CD4-positive, alpha-beta T cell treated with Interleukin-12 subunit alpha and Interleukin-12 subunit beta, for 1 hour (primary cell): ENCODE measurements at regions not wholly inside any gene's neighbourhood (a gene's known extent, or its start where the extent isn't known, plus 50 kb on each side); places are given as distances from the start of the nearest gene placed in this dataset.
"Not testable (repeated sequence)": the region's sequence is repeated elsewhere in the genome, so short reads cannot be mapped to it uniquely, and the experiment has no call there.

Experiments
- DNase-seq: peaks from one replicate; pipeline ENCODE4 v3.0.0-alpha.2; 2020

- DNase-seq = not testable (repeated sequence)
Measured at GRCh38 chr1:234811824-234812223, 201.8 kb upstream of the IRF2BP2 start.

- not testable (repeated sequence) for DNase-seq
Measured at GRCh38 chr1:234810726-234811125, 200.7 kb upstream of the IRF2BP2 start.

GRCh38 chr1:234809854-234810245 is 199.9 kb upstream of the IRF2BP2 start:
- DNase-seq = not testable (repeated sequence)

GRCh38 chr1:234808943-234809853 is 199.2 kb upstream of the IRF2BP2 start:
- not testable (repeated sequence) for DNase-seq

GRCh38 chr1:234808459-234808858 is 198.5 kb upstream of the IRF2BP2 start:
- not testable (repeated sequence) for DNase-seq

GRCh38 chr1:234807705-234808104 is 197.7 kb upstream of the IRF2BP2 start:
- DNase-seq = not testable (repeated sequence)

GRCh38 chr1:234802586-234802985 is 192.6 kb upstream of the IRF2BP2 start:
- not testable (repeated sequence) for DNase-seq

GRCh38 chr1:234801636-234802035 is 191.7 kb upstream of the IRF2BP2 start:
- DNase-seq = not testable (repeated sequence)

- DNase-seq = not testable (repeated sequence)
Measured at GRCh38 chr1:234801147-234801546, 191.2 kb upstream of the IRF2BP2 start.

- not testable (repeated sequence) for DNase-seq
Measured at GRCh38 chr1:234800563-234800962, 190.6 kb upstream of the IRF2BP2 start.

- not testable (repeated sequence) for DNase-seq
Measured at GRCh38 chr1:234799021-234799689, 189.2 kb upstream of the IRF2BP2 start.

- DNase-seq = not testable (repeated sequence)
Measured at GRCh38 chr1:234797216-234797615, 187.2 kb upstream of the IRF2BP2 start.

GRCh38 chr1:234796438-234796792 is 186.4 kb upstream of the IRF2BP2 start:
- not testable (repeated sequence) for DNase-seq

GRCh38 chr1:234795711-234796437 is 185.9 kb upstream of the IRF2BP2 start:
- DNase-seq = not testable (repeated sequence)

- DNase-seq = not testable (repeated sequence)
Measured at GRCh38 chr1:234795007-234795406, 185.0 kb upstream of the IRF2BP2 start.

- not testable (repeated sequence) for DNase-seq
Measured at GRCh38 chr1:234794452-234794851, 184.5 kb upstream of the IRF2BP2 start.

- not testable (repeated sequence) for DNase-seq
Measured at GRCh38 chr1:234793924-234794323, 183.9 kb upstream of the IRF2BP2 start.

GRCh38 chr1:234792221-234792864 is 182.4 kb upstream of the IRF2BP2 start:
- not testable (repeated sequence) for DNase-seq

GRCh38 chr1:234791615-234792014 is 181.6 kb upstream of the IRF2BP2 start:
- DNase-seq = not testable (repeated sequence)

- DNase-seq = not testable (repeated sequence)
Measured at GRCh38 chr1:234790333-234790732, 180.4 kb upstream of the IRF2BP2 start.

GRCh38 chr1:234787011-234787584 is 177.1 kb upstream of the IRF2BP2 start:
- DNase-seq = not testable (repeated sequence)

- DNase-seq = not testable (repeated sequence)
Measured at GRCh38 chr1:234785922-234786321, 175.9 kb upstream of the IRF2BP2 start.
